Heart left ventricle (tissue), 13 donors: ENCODE measurements at regions not wholly inside any gene's neighbourhood (a gene's known extent, or its start where the extent isn't known, plus 50 kb on each side); places are given as distances from the start of the nearest gene placed in this dataset.

Experiments
- POLR2A ChIP-seq, 2 donors: fragments of 450-650 bp; IDR thresholded peaks; one replicate each; pipeline ENCODE4 v1.6.1; 2017; ENCODE audit warnings: antibody characterized with exemption in 2 of 2, mild to moderate bottlenecking in 2 of 2, moderate library complexity in 2 of 2
- TF ChIP-seq, protein P1 (sequence below), 12 donors: fragments of 200-600 bp; sonication (generic) in 4 of 12; IDR thresholded peaks; one replicate each; pipeline versions ENCODE4 v1.5.0 to v1.8.0; 2018 to 2022; ENCODE audit warnings: antibody characterized with exemption in 12 of 12, mild to moderate bottlenecking in 5 of 12
- donor health status: ischemic (EF 13 %, LVEDD 7.1; RV severe dilation, severe dysfunction).
- donor health status: DM: no; HTN: yes; CAD: no.
- donor health status: DM: no; HTN: no; CAD: no.
- donor health status: ischemic (EF 25% LVEDD 6.9; RV normal size, moderate dysfunction).
- donor health status: ischemic (EF 25% LVEDD 5.7; RV mildly dilated, moderate dysfunction).
- donor health status: ischemic (EF 35%, LVEDD 5.7; RV mildly dilated, moderate dysfunction).
- donor health status: nonischemic (EF 11% LVEDD 7.7; RV severe dilation, severe dysfunction).
- donor health status: DM: yes; HTN: yes; CAD: no.
- donor health status: PGD.
- donor health status: ischemic (EF 29% LVEDD 5.4; RV normal size, mild dysfunction).
- donor health status: nonischemic (EF 23%, LVEDD 6.1; RV moderate dilation, normal function).

DNA sequence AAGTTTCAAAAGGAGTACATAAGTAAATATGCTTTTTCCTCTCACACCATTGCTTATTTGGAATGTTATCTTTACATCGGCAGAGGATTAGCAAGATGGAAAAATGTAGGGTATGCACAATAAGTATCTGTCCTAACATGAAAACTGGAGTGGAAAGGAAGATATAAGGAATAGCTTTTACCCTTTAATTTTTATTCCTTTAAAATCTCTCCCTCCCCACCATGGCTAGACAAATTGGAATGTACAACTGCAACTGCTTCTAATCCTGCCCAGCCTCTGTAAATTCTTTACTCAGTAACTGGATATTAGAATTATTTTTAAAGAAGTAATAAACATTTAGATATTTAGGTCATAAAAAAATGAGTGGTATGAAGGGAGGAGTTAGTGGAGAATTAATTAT is 171.5 kb downstream of the PCDH18 start:
- TF ChIP-seq, protein P1, sequence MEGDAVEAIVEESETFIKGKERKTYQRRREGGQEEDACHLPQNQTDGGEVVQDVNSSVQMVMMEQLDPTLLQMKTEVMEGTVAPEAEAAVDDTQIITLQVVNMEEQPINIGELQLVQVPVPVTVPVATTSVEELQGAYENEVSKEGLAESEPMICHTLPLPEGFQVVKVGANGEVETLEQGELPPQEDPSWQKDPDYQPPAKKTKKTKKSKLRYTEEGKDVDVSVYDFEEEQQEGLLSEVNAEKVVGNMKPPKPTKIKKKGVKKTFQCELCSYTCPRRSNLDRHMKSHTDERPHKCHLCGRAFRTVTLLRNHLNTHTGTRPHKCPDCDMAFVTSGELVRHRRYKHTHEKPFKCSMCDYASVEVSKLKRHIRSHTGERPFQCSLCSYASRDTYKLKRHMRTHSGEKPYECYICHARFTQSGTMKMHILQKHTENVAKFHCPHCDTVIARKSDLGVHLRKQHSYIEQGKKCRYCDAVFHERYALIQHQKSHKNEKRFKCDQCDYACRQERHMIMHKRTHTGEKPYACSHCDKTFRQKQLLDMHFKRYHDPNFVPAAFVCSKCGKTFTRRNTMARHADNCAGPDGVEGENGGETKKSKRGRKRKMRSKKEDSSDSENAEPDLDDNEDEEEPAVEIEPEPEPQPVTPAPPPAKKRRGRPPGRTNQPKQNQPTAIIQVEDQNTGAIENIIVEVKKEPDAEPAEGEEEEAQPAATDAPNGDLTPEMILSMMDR (IDR thresholded peaks at IDR 0.05): no peak
- TF ChIP-seq POLR2A (IDR thresholded peaks at IDR 0.05): no peak
